GM23248 (cell line): ENCODE measurements at regions not wholly inside any gene's neighbourhood (a gene's known extent, or its start where the extent isn't known, plus 50 kb on each side); places are given as distances from the start of the nearest gene placed in this dataset.
"Not testable (repeated sequence)": the region's sequence is repeated elsewhere in the genome, so short reads cannot be mapped to it uniquely, and the experiment has no call there.

Source experiments
- DNase-seq: peaks from one replicate; pipeline ENCODE4 v3.0.0-alpha.2; 2015
- H2AFZ ChIP-seq: fragments of 200-600 bp; sonication (generic); 2 replicates; pipeline ENCODE4 v1.6.1; 2016; ENCODE audit warnings: antibody characterized with exemption
- H3F3A ChIP-seq: fragments of 200-600 bp; sonication (generic); 2 replicates; pipeline ENCODE4 v1.6.1; 2016; ENCODE audit warnings: mild to moderate bottlenecking, antibody characterized with exemption, mixed run types; ENCODE audit not compliant: insufficient read depth
- H3K27ac ChIP-seq: fragments of 200-600 bp; sonication (generic); 2 replicates; pipeline ENCODE4 v1.5.1; 2016; ENCODE audit warnings: mild to moderate bottlenecking
- H3K27me3 ChIP-seq: fragments of 200-600 bp; sonication (generic); replicated peaks from 2 replicates; pipeline ENCODE4 v1.6.1; 2016; ENCODE audit warnings: mild to moderate bottlenecking; ENCODE audit not compliant: insufficient read depth
- H3K36me3 ChIP-seq: fragments of 200-600 bp; sonication (generic); 2 replicates; pipeline ENCODE4 v1.6.1; 2016; ENCODE audit warnings: low read depth, mild to moderate bottlenecking
- H3K4me1 ChIP-seq: fragments of 200-600 bp; sonication (generic); 2 replicates; pipeline ENCODE4 v1.6.1; 2016; ENCODE audit warnings: mild to moderate bottlenecking; ENCODE audit not compliant: insufficient read depth
- H3K4me2 ChIP-seq: fragments of 200-600 bp; sonication (generic); one replicate; pipeline ENCODE4 v1.6.1; 2016; ENCODE audit warnings: mild to moderate bottlenecking; ENCODE audit not compliant: unreplicated experiment
- H3K4me3 ChIP-seq: fragments of 200-600 bp; sonication (generic); 2 replicates; pipeline ENCODE4 v1.5.1; 2016; ENCODE audit warnings: mild to moderate bottlenecking
- H3K79me2 ChIP-seq: fragments of 200-600 bp; sonication (generic); 2 replicates; pipeline ENCODE4 v1.6.1; 2016; ENCODE audit warnings: mild to moderate bottlenecking; ENCODE audit not compliant: insufficient read depth
- H3K9ac ChIP-seq: fragments of 200-600 bp; sonication (generic); 2 replicates; pipeline ENCODE4 v1.6.1; 2016; ENCODE audit warnings: mild to moderate bottlenecking
- H3K9me2 ChIP-seq: fragments of 200-600 bp; sonication (generic); 2 replicates; pipeline ENCODE4 v1.6.1; 2016; ENCODE audit warnings: mixed run types, mild to moderate bottlenecking, moderate library complexity; ENCODE audit not compliant: insufficient read depth
- H3K9me3 ChIP-seq: fragments of 200-600 bp; sonication (generic); one replicate; pipeline ENCODE4 v1.6.1; 2017; ENCODE audit warnings: low read depth
- H4K20me1 ChIP-seq: fragments of 200-600 bp; sonication (generic); 2 replicates; pipeline ENCODE4 v1.6.0; 2016; ENCODE audit not compliant: insufficient read depth
- EZH2 ChIP-seq: fragments of 200-600 bp; sonication (generic); IDR thresholded peaks from 2 replicates; pipeline ENCODE4 v1.6.1; 2018; ENCODE audit warnings: antibody characterized with exemption, mild to moderate bottlenecking; ENCODE audit not compliant: insufficient read depth, poor library complexity, severe bottlenecking
- EZH2phosphoT487 ChIP-seq: fragments of 200-600 bp; sonication (generic); IDR thresholded peaks from 2 replicates; pipeline ENCODE4 v1.6.1; 2018; ENCODE audit warnings: antibody characterized with exemption, moderate library complexity, mild to moderate bottlenecking, low read depth; ENCODE audit not compliant: insufficient read depth
- WGBS, 2 experiments: methylation state at CpG; one replicate each; pipeline ENCODE4 v1.1.6; 2015 to 2017; ENCODE audit warnings: low lambda C conversion rate in 2 of 2, low coverage in 1 of 2; ENCODE audit errors: missing lambda C conversion rate in 2 of 2; 5-methylcytosine and 5-hydroxymethylcytosine counted together
- in situ Hi-C: fragments of 300-500 bp; cut with MboI; formaldehyde crosslinking; loops from 2 replicates; pipeline ENCODE4 v1.15.0; 2020

DNA sequence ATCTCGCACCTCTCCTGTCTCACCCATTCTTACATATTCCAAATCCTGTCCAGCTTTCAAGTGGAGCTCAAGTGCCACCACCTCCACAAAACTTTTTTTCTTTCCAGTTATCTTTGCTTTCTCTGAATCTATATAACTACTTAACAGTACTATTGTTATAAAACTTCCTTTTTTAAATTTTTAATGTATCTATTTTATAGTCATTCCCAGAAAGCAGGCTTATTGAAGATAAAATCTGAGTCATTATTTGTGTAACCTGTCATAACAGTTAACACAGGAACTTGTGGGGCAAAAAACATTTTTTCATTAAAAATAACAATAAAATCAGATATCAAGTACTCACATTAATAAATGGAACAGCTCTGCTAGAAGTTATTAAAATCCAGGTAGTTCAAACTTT is 73.3 kb upstream of the ALCAM start:
- Histone ChIP-seq H3K4me2 (no peak overlapping the region), H4K20me1 (no peaks in the 10 kb centered on the region), H3F3A (no peaks in the 10 kb centered on the region), H3K79me2 (no peaks in the 10 kb centered on the region), H3K27me3 (no peaks in the 10 kb centered on the region), H2AFZ (no peak overlapping the region), H3K4me1 (no peaks in the 10 kb centered on the region), H3K9me3 (no peaks in the 10 kb centered on the region), H3K4me3 (no peak overlapping the region), H3K27ac (no peak overlapping the region), H3K9ac (no peak overlapping the region), H3K36me3 (no peaks in the 10 kb centered on the region), H3K9me2 (no peaks in the 10 kb centered on the region)
- no peak for TF ChIP-seq EZH2
- no peak for DNase-seq
- in situ Hi-C loops, result no loop called here
- 78 to 80% methylated on average over 1 of the region's 1 CpG for WGBS, 2 experiments

GRCh38 chr3:105296182-105296822 is 70.4 kb upstream of the ALCAM start:
- H3F3A ChIP-seq, H3K36me3 ChIP-seq, H3K9me3 ChIP-seq, H4K20me1 ChIP-seq, H3K79me2 ChIP-seq, H3K4me3 ChIP-seq, H3K4me2 ChIP-seq, H3K9ac ChIP-seq, H3K4me1 ChIP-seq, H3K9me2 ChIP-seq, H2AFZ ChIP-seq, in situ Hi-C loops, DNase-seq, H3K27ac ChIP-seq, H3K27me3 ChIP-seq: not testable (repeated sequence)
- WGBS, 2 experiments, result 75 to 82% methylated on average over 28 of the region's 28 CpGs

DNA sequence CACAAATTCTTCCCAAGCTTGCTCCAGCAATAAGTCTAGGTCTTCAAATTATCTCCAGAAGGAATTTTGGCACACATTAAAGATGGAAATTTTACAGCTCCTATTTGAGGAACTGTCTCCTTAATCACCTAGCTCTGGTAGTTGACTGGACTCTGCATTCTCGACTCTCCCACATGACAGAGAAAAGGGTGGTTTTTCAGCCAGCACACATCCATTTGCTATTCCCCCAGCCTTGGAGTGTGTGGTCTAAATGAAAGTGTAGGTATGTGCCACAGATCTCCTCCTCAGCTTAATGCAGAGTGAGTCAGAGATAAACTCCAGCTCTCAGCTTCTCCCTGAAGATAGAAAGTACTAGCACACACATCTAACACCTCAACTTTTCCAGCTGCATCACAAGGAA is 62.2 kb upstream of the ALCAM start:
- H3K4me1 ChIP-seq, result no peaks in the 10 kb centered on the region
- H3K27me3 ChIP-seq, result no peaks in the 10 kb centered on the region
- WGBS, 2 experiments, result 9 to 10% methylated on average over 1 of the region's 1 CpG
- no peak for TF ChIP-seq EZH2
- no peak for TF ChIP-seq EZH2phosphoT487
- no peak overlapping the region for H3K4me2 ChIP-seq
- no peaks in the 10 kb centered on the region for H4K20me1 ChIP-seq
- no peaks in the 10 kb centered on the region for H3K9me3 ChIP-seq
- H3F3A ChIP-seq, result no peaks in the 10 kb centered on the region
- H3K9me2 ChIP-seq, result no peaks in the 10 kb centered on the region
- in situ Hi-C loops, result loop anchor here (25.0 kb wide), 1 partner anchor 92 kb away; no protein-coding TSS in a partner anchor
- no peak overlapping the region for H2AFZ ChIP-seq
- no peak overlapping the region for H3K4me3 ChIP-seq
- H3K36me3 ChIP-seq, result no peaks in the 10 kb centered on the region
- no peaks in the 10 kb centered on the region for H3K79me2 ChIP-seq
- no peak for DNase-seq
- no peak overlapping the region for H3K9ac ChIP-seq
- H3K27ac ChIP-seq, result no peak overlapping the region

GRCh38 chr3:105315144-105315543 is 51.6 kb upstream of the ALCAM start:
- Histone ChIP-seq H3K4me3 (no peak overlapping the region), H2AFZ (peak overlapping the region; percentile 13; the same call in 1 of the 2 replicates), H3K79me2 (no peaks in the 10 kb centered on the region), H3F3A (no peaks in the 10 kb centered on the region), H3K9me3 (no peaks in the 10 kb centered on the region), H3K4me1 (no peaks in the 10 kb centered on the region), H3K27ac (no peak overlapping the region), H3K4me2 (no peak overlapping the region), H3K36me3 (no peaks in the 10 kb centered on the region), H4K20me1 (no peaks in the 10 kb centered on the region), H3K27me3 (no peaks in the 10 kb centered on the region), H3K9ac (no peak overlapping the region), H3K9me2 (no peaks in the 10 kb centered on the region)
- in situ Hi-C loops, result loop anchor here (25.0 kb wide), 1 partner anchor 103 kb away; no protein-coding TSS in a partner anchor
- DNase-seq, result no peak
- TF ChIP-seq EZH2, result no peak
- TF ChIP-seq EZH2phosphoT487, result no peak
- 21 to 22% methylated on average over 1 of the region's 1 CpG for whole genome bisulfite sequencing, 2 experiments

DNA sequence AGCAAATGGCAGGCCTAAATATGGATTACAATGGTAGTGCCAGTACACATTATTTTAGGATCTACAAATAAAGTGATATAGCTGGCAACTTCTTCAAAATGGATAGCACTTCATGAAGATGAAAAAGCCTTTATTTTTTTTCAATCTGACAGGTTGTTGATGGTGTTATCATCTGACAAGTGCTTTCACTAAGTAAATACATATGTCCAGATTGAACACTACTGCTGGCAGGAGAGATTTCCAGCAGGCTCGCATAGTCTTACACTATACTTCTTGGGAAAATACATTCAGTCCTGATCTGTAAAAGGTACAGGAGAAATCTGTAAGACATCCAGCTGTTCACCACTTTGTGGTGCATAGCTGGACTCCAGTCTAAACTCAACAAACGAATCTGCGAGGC is 50.9 kb upstream of the ALCAM start:
- Histone ChIP-seq H3K9me2 (no peaks in the 10 kb centered on the region), H3K4me2 (no peak overlapping the region), H3K9ac (no peak overlapping the region), H3K27me3 (no peaks in the 10 kb centered on the region), H3K27ac (no peak overlapping the region), H3K79me2 (no peaks in the 10 kb centered on the region), H3K9me3 (no peaks in the 10 kb centered on the region), H3K4me3 (no peak overlapping the region), H2AFZ (0 out of 2 replicates have a peak overlapping the region, but pooled peaks have one; percentile 13), H3F3A (no peaks in the 10 kb centered on the region), H4K20me1 (no peaks in the 10 kb centered on the region), H3K4me1 (no peaks in the 10 kb centered on the region), H3K36me3 (no peaks in the 10 kb centered on the region)
- no peak for DNase-seq
- no peak for TF ChIP-seq EZH2phosphoT487
- no peak for TF ChIP-seq EZH2
- WGBS, 2 experiments, result 26 to 33% methylated on average over 3 of the region's 3 CpGs
- in situ Hi-C loops, result loop anchor here (25.0 kb wide), 1 partner anchor 104 kb away; no protein-coding TSS in a partner anchor
